H9 (cell line): ENCODE measurements at regions not wholly inside any gene's neighbourhood (a gene's known extent, or its start where the extent isn't known, plus 50 kb on each side); places are given as distances from the start of the nearest gene placed in this dataset.

Experiments used
- DNase-seq: peaks from one replicate; pipeline ENCODE4 v3.0.0-alpha.2; 2017
- H2AFZ ChIP-seq: one replicate; pipeline ENCODE4 v1.6.1; 2013; ENCODE audit warnings: mild to moderate bottlenecking, low read length, control low read depth, moderate library complexity
- H2AK5ac ChIP-seq: 2 replicates; pipeline ENCODE4 v1.6.1; 2013; ENCODE audit warnings: low read length, control low read depth, mixed read lengths; ENCODE audit not compliant: insufficient read length
- H2BK120ac ChIP-seq: one replicate; pipeline ENCODE4 v1.6.1; 2013; ENCODE audit warnings: low read depth, mild to moderate bottlenecking, low read length, control low read depth, inconsistent platforms; ENCODE audit not compliant: poor library complexity, severe bottlenecking
- H2BK12ac ChIP-seq: 2 replicates; pipeline ENCODE4 v1.6.1; 2013; ENCODE audit warnings: low read length, control low read depth, mixed read lengths, low read depth; ENCODE audit not compliant: insufficient read length
- H2BK15ac ChIP-seq: 2 replicates; pipeline ENCODE4 v1.6.1; 2013; ENCODE audit warnings: low read depth, low read length, control low read depth
- H2BK20ac ChIP-seq: one replicate; pipeline ENCODE4 v1.6.1; 2013; ENCODE audit warnings: low read depth, mild to moderate bottlenecking, low read length, control low read depth, inconsistent platforms; ENCODE audit not compliant: poor library complexity, severe bottlenecking
- H2BK5ac ChIP-seq: 2 replicates; pipeline ENCODE4 v1.6.1; 2013; ENCODE audit warnings: low read length, control low read depth, mixed read lengths; ENCODE audit not compliant: insufficient read length
- H3K14ac ChIP-seq: 2 replicates; pipeline ENCODE4 v1.6.1; 2013; ENCODE audit warnings: low read length, control low read depth; ENCODE audit not compliant: insufficient read depth
- H3K18ac ChIP-seq: 2 replicates; pipeline ENCODE4 v1.6.1; 2013; ENCODE audit warnings: low read depth, mild to moderate bottlenecking, mixed read lengths, low read length, control low read depth; ENCODE audit not compliant: insufficient read length
- H3K23ac ChIP-seq: 2 replicates; pipeline ENCODE4 v1.6.1; 2013; ENCODE audit warnings: low read length, control low read depth, mixed read lengths, low read depth; ENCODE audit not compliant: insufficient read length
- H3K23me2 ChIP-seq: 2 replicates; pipeline ENCODE4 v1.6.1; 2013; ENCODE audit warnings: low read depth, mild to moderate bottlenecking, mixed read lengths, low read length, control low read depth; ENCODE audit not compliant: insufficient read length, poor library complexity, severe bottlenecking
- H3K27ac ChIP-seq: 2 replicates; pipeline ENCODE4 v1.5.1; 2013; ENCODE audit warnings: low read length, control low read depth, mixed read lengths, low read depth; ENCODE audit not compliant: insufficient read length
- H3K27me3 ChIP-seq: 2 replicates; pipeline ENCODE4 v1.6.1; 2013; ENCODE audit warnings: low read length, control low read depth, inconsistent platforms; ENCODE audit not compliant: insufficient read depth
- H3K4ac ChIP-seq: 2 replicates; pipeline ENCODE4 v1.6.1; 2013; ENCODE audit warnings: low read depth, mild to moderate bottlenecking, control low read depth, inconsistent platforms, low read length, moderate library complexity
- H3K4me1 ChIP-seq: 2 replicates; pipeline ENCODE4 v1.6.1; 2013; ENCODE audit warnings: low read length, control low read depth, inconsistent platforms; ENCODE audit not compliant: insufficient read depth
- H3K4me2 ChIP-seq: 2 replicates; pipeline ENCODE4 v1.6.1; 2013; ENCODE audit warnings: low read length, control low read depth, mixed read lengths; ENCODE audit not compliant: insufficient read length, insufficient read depth
- H3K56ac ChIP-seq: 2 replicates; pipeline ENCODE4 v1.6.1; 2013; ENCODE audit warnings: low read depth, mild to moderate bottlenecking, mixed read lengths, low read length, control low read depth; ENCODE audit not compliant: insufficient read length
- H3K79me1 ChIP-seq: 2 replicates; pipeline ENCODE4 v1.6.1; 2013; ENCODE audit warnings: low read depth, mild to moderate bottlenecking, moderate library complexity, low read length, control low read depth, inconsistent platforms; ENCODE audit not compliant: insufficient read depth, poor library complexity, severe bottlenecking
- H3K79me2 ChIP-seq: 2 replicates; pipeline ENCODE4 v1.6.1; 2013; ENCODE audit warnings: low read length, control low read depth, inconsistent platforms; ENCODE audit not compliant: insufficient read depth
- H3K9ac ChIP-seq: 2 replicates; pipeline ENCODE4 v1.6.1; 2013; ENCODE audit warnings: low read length, control low read depth, mixed read lengths; ENCODE audit not compliant: insufficient read length; ENCODE audit errors: extremely low read depth
- H3K9me3 ChIP-seq: one replicate; pipeline ENCODE4 v1.6.1; 2013; ENCODE audit warnings: low read depth, low read length, inconsistent platforms; ENCODE audit not compliant: control insufficient read depth
- H3T11ph ChIP-seq: one replicate; pipeline ENCODE4 v1.6.1; 2013; ENCODE audit warnings: mild to moderate bottlenecking, low read length, control low read depth, inconsistent platforms
- H4K20me1 ChIP-seq: one replicate; pipeline ENCODE4 v1.6.1; 2013; ENCODE audit not compliant: control insufficient read depth, insufficient read length, insufficient read depth
- H4K5ac ChIP-seq: 2 replicates; pipeline ENCODE4 v1.6.1; 2013; ENCODE audit warnings: low read depth, mild to moderate bottlenecking, mixed read lengths, low read length, control low read depth; ENCODE audit not compliant: insufficient read length
- H4K8ac ChIP-seq: replicated peaks from 2 replicates; pipeline ENCODE4 v1.6.1; 2013; ENCODE audit warnings: low read length, control low read depth, mixed read lengths, low read depth; ENCODE audit not compliant: insufficient read length
- H4K91ac ChIP-seq: 2 replicates; pipeline ENCODE4 v1.6.1; 2013; ENCODE audit warnings: low read depth, mild to moderate bottlenecking, moderate library complexity, mixed read lengths, low read length, control low read depth; ENCODE audit not compliant: insufficient read length
- H3K27ac Mint-ChIP-seq, 3 experiments: 2 replicates in 2 of 3; 3 replicates in 1 of 3; pipeline ENCODE4 v1.8.0; 2020 to 2021; ENCODE audit warnings: mixed read lengths in 3 of 3, mild to moderate bottlenecking in 1 of 3, moderate library complexity in 1 of 3
- H3K27me3 Mint-ChIP-seq: 2 replicates; pipeline ENCODE4 v1.8.0; 2021; ENCODE audit warnings: low read depth, mild to moderate bottlenecking, moderate library complexity, mixed read lengths
- H3K36me3 Mint-ChIP-seq, 3 experiments: 2 replicates in 2 of 3; 3 replicates in 1 of 3; pipeline ENCODE4 v1.8.0; 2020 to 2021; ENCODE audit warnings: low read depth in 3 of 3, mixed read lengths in 3 of 3; ENCODE audit not compliant: insufficient read depth in 1 of 3
- H3K4me1 Mint-ChIP-seq, 2 experiments: 2 replicates each; pipeline ENCODE4 v1.8.0; 2020; ENCODE audit warnings: mixed read lengths in 2 of 2
- H3K4me3 Mint-ChIP-seq, 2 experiments: 2 replicates in 1 of 2; 3 replicates in 1 of 2; pipeline ENCODE4 v1.8.0; 2020 to 2021; ENCODE audit warnings: mild to moderate bottlenecking in 2 of 2, mixed read lengths in 2 of 2, moderate library complexity in 1 of 2
- H3K9me3 Mint-ChIP-seq, 2 experiments: 2 replicates in 1 of 2; 3 replicates in 1 of 2; pipeline ENCODE4 v1.8.0; 2020; ENCODE audit warnings: mild to moderate bottlenecking in 2 of 2, mixed read lengths in 2 of 2, moderate library complexity in 1 of 2
- WGBS: extraction: QIAGEN DNeasy Blood & Tissue Kit; methylation state at CpG from one replicate; pipeline ENCODE4 v1.1.7; 2013; ENCODE audit warnings: missing lambda C conversion rate, low lambda C conversion rate, mixed read lengths; ENCODE audit not compliant: insufficient read length; ENCODE audit errors: extremely low coverage; 5-methylcytosine and 5-hydroxymethylcytosine counted together
- TF ChIP-seq, protein P1 (sequence below): fragments of 200-600 bp; sonication (generic); conservative IDR thresholded peaks from 3 replicates; pipeline ENCODE4 v1.8.0; 2021; ENCODE audit warnings: antibody characterized with exemption, mild to moderate bottlenecking

DNA sequence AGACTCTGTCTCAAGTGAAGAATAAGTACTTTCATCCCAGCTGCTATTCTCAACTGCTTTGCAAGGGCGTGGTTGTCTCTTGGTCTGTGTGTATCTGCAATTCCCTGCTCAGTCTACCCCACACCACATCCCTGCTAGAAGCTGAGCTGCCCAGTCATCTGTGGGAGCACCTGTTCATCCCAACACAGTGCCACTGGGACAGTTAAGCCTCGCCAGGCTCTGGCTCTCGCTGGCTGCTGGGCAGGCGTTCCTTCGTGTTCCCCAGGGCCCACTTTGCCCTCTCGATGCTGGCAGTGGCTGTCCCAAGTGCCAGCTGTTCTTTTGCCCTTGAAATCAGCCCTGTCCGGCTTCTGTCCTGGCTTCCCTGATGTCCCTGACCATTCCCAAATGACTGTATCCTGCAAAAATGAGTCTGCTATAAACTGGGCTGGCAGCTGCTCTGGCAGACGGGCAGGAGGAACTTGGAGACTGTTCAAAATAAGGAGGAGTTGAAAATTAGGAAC lies 91.6 kb upstream of the KLHL25 start:
- peaks cover 0 to 6% of the 10 kb centered on the region in 2 experiments; a peak in 2 of 5 replicates for H3K9me3 Mint-ChIP-seq
- no peak overlapping the region for H2BK15ac ChIP-seq
- H3K27me3 Mint-ChIP-seq: peaks cover 8% of the 10 kb centered on the region; the same call in 1 of the 2 replicates
- no peak overlapping the region for H3K27ac ChIP-seq
- no CpG with 5 or more reads among the region's 8 CpGs for WGBS
- H3K23ac ChIP-seq: no peak overlapping the region
- no peak overlapping the region for H2BK20ac ChIP-seq
- no peak for DNase-seq
- H2BK12ac ChIP-seq: no peak overlapping the region
- no peak overlapping the region for H3K4me3 Mint-ChIP-seq
- H3K79me1 ChIP-seq: no peaks in the 10 kb centered on the region
- no peak overlapping the region for H3K18ac ChIP-seq
- H4K91ac ChIP-seq: no peak overlapping the region
- TF ChIP-seq, protein P1, sequence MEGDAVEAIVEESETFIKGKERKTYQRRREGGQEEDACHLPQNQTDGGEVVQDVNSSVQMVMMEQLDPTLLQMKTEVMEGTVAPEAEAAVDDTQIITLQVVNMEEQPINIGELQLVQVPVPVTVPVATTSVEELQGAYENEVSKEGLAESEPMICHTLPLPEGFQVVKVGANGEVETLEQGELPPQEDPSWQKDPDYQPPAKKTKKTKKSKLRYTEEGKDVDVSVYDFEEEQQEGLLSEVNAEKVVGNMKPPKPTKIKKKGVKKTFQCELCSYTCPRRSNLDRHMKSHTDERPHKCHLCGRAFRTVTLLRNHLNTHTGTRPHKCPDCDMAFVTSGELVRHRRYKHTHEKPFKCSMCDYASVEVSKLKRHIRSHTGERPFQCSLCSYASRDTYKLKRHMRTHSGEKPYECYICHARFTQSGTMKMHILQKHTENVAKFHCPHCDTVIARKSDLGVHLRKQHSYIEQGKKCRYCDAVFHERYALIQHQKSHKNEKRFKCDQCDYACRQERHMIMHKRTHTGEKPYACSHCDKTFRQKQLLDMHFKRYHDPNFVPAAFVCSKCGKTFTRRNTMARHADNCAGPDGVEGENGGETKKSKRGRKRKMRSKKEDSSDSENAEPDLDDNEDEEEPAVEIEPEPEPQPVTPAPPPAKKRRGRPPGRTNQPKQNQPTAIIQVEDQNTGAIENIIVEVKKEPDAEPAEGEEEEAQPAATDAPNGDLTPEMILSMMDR: no peak
- H3K27me3 ChIP-seq: no peaks in the 10 kb centered on the region
- H3K79me2 ChIP-seq: no peaks in the 10 kb centered on the region
- no peaks in the 10 kb centered on the region; a peak in 2 of 7 replicates for H3K36me3 Mint-ChIP-seq
- H3K4me1 Mint-ChIP-seq: peaks cover 7 to 10% of the 10 kb centered on the region in 2 experiments; a peak in 3 of 4 replicates
- H3K4me1 ChIP-seq: no peaks in the 10 kb centered on the region
- no peak overlapping the region for H3K9ac ChIP-seq
- no peaks in the 10 kb centered on the region for H4K20me1 ChIP-seq
- no peak overlapping the region for H2BK120ac ChIP-seq
- no peak overlapping the region for H3T11ph ChIP-seq
- H2AK5ac ChIP-seq: no peak overlapping the region
- H3K27ac Mint-ChIP-seq: no peak overlapping the region; a peak in 1 of 7 replicates
- no peak overlapping the region for H4K8ac ChIP-seq
- no peak overlapping the region for H3K56ac ChIP-seq
- no peak overlapping the region for H3K4me2 ChIP-seq
- no peaks in the 10 kb centered on the region for H3K9me3 ChIP-seq
- H3K14ac ChIP-seq: no peak overlapping the region
- no peak overlapping the region for H3K4ac ChIP-seq
- H3K23me2 ChIP-seq: no peaks in the 10 kb centered on the region
- no peak overlapping the region for H4K5ac ChIP-seq
- no peak overlapping the region for H2BK5ac ChIP-seq
- H2AFZ ChIP-seq: no peak overlapping the region
